Upper lobe of left lung (tissue), 4 donors: ENCODE measurements at regions not wholly inside any gene's neighbourhood (a gene's known extent, or its start where the extent isn't known, plus 50 kb on each side); places are given as distances from the start of the nearest gene placed in this dataset.

Experiments
- POLR2A ChIP-seq, 4 donors: fragments of 450-650 bp; IDR thresholded peaks; one replicate each; pipeline ENCODE4 v1.5.1; 2016 to 2017; ENCODE audit warnings: antibody characterized with exemption in 4 of 4, mild to moderate bottlenecking in 2 of 4
- TF ChIP-seq, protein P1 (sequence below), 6 experiments: fragments of 450-650 bp in 4 of 6; fragments of 200-600 bp in 2 of 6; sonication (generic) in 2 of 6; IDR thresholded peaks; one replicate each; pipeline ENCODE4 v1.5.1; 2016 to 2019; ENCODE audit warnings: antibody characterized with exemption in 6 of 6

DNA sequence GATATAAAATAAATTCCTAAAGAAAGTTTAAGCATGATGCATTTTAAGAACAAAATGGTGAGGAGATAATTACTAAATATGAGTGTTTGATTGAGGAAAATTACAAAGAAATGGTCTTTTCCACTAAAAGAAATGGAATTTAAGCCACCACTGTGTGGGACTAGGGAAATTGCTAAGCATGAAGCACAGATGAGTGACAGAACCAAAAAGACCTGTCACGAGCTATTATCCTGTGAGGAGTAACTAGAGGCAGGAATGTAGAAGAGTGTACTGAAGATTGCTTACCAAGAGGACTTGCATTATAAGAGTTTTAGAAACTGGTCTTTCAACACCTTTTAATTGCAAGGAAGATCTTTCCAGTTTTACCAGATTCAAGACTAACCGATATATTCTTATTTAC lies 193.6 kb upstream of the PRR16 start:
- no peak for TF ChIP-seq POLR2A (IDR thresholded peaks at IDR 0.05)
- TF ChIP-seq, protein P1, sequence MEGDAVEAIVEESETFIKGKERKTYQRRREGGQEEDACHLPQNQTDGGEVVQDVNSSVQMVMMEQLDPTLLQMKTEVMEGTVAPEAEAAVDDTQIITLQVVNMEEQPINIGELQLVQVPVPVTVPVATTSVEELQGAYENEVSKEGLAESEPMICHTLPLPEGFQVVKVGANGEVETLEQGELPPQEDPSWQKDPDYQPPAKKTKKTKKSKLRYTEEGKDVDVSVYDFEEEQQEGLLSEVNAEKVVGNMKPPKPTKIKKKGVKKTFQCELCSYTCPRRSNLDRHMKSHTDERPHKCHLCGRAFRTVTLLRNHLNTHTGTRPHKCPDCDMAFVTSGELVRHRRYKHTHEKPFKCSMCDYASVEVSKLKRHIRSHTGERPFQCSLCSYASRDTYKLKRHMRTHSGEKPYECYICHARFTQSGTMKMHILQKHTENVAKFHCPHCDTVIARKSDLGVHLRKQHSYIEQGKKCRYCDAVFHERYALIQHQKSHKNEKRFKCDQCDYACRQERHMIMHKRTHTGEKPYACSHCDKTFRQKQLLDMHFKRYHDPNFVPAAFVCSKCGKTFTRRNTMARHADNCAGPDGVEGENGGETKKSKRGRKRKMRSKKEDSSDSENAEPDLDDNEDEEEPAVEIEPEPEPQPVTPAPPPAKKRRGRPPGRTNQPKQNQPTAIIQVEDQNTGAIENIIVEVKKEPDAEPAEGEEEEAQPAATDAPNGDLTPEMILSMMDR (IDR thresholded peaks at IDR 0.05): no peak
